Rectal smooth muscle tissue (tissue), 1 donor: ENCODE measurements at regions not wholly inside any gene's neighbourhood (a gene's known extent, or its start where the extent isn't known, plus 50 kb on each side); places are given as distances from the start of the nearest gene placed in this dataset.
"Not testable (repeated sequence)": the region's sequence is repeated elsewhere in the genome, so short reads cannot be mapped to it uniquely, and the experiment has no call there.

Source experiments
- H3K27ac ChIP-seq: one replicate; pipeline ENCODE4 v1.7.0; 2013; ENCODE audit warnings: low read depth, low read length, inconsistent platforms
- H3K27me3 ChIP-seq: one replicate; pipeline ENCODE4 v1.7.0; 2013; ENCODE audit warnings: low read length; ENCODE audit not compliant: control insufficient read depth, insufficient read depth
- H3K36me3 ChIP-seq: one replicate; pipeline ENCODE4 v1.7.0; 2013; ENCODE audit warnings: low read length; ENCODE audit not compliant: control insufficient read depth, insufficient read depth
- H3K4me1 ChIP-seq: one replicate; pipeline ENCODE4 v1.7.0; 2013; ENCODE audit warnings: low read length; ENCODE audit not compliant: control insufficient read depth, insufficient read depth
- H3K4me3 ChIP-seq: one replicate; pipeline ENCODE4 v1.7.0; 2013; ENCODE audit warnings: low read length
- H3K9ac ChIP-seq: one replicate; pipeline ENCODE4 v1.7.0; 2013; ENCODE audit warnings: low read length

DNA sequence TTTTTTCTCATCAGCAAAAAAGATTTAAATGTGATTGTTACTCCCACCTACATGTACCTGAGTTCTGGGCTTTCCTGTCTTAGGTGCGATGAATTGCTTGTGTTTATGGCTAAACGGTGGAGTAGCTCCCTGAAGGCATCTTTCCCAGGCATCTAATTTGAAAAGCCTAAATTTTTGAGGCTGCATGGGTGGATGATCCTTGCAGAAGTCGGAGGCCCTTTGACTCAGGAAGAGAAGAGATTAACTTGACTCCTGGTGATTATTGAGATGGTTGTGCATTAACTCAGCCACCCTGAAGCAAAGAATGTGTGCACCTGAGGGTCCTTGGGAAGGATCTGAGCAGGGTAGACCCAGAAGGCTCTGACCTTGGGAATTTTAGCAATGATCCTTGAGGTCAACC is 155.6 kb upstream of the SEMA3C start:
- Histone ChIP-seq H3K4me1 (no peaks in the 10 kb centered on the region), H3K4me3 (no peak overlapping the region), H3K27ac (no peak overlapping the region), H3K9ac (no peak overlapping the region), H3K27me3 (no peaks in the 10 kb centered on the region), H3K36me3 (no peaks in the 10 kb centered on the region)

DNA sequence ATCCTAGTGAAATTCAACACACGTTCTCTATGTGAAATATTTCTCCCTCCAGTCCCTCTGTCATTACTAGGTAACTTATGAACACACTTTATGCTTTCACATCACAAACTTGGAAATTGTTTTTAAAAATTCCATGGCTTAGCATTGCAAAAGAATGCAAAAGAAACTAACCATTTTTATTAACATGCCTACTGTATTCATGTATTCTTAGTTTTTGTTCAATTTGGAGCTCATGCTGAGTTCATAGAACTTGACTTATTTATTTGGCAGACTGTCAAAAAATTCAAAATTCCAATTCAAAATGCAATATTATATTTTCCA is 155.0 kb upstream of the SEMA3C start:
- H3K4me3 ChIP-seq: no peak overlapping the region
- no peaks in the 10 kb centered on the region for H3K27me3 ChIP-seq
- H3K4me1 ChIP-seq: no peaks in the 10 kb centered on the region
- no peaks in the 10 kb centered on the region for H3K36me3 ChIP-seq
- H3K27ac ChIP-seq: no peak overlapping the region
- no peak overlapping the region for H3K9ac ChIP-seq

- no peak overlapping the region for H3K27ac ChIP-seq
- no peak overlapping the region for H3K9ac ChIP-seq
- no peaks in the 10 kb centered on the region for H3K4me1 ChIP-seq
- H3K36me3 ChIP-seq: no peaks in the 10 kb centered on the region
- no peaks in the 10 kb centered on the region for H3K27me3 ChIP-seq
- no peak overlapping the region for H3K4me3 ChIP-seq
Measured at GRCh38 chr7:81070956-81071355, 152.1 kb upstream of the SEMA3C start.

DNA sequence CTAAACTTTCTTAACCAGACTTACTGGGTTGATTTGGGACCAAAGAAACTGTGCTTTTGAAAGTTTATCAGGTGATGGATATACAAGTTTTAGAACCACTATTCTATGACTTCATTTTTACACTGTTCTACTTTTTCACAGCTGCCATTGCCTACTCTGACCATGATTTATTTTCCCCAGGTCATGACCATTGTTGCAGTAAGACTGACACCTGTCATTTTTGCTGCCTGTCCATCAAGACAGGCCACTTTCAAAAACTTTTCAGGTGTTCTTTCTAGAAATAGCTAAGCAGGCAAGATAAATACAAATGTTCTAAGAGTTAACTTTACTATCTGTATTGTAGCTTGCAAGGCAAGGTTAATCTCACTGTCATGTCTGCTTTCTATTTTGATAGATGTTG is 147.9 kb upstream of the SEMA3C start:
- H3K27me3 ChIP-seq: no peaks in the 10 kb centered on the region
- peaks cover 2% of the 10 kb centered on the region for H3K4me1 ChIP-seq
- H3K36me3 ChIP-seq: no peaks in the 10 kb centered on the region
- no peak overlapping the region for H3K9ac ChIP-seq
- no peak overlapping the region for H3K4me3 ChIP-seq
- no peak overlapping the region for H3K27ac ChIP-seq

DNA sequence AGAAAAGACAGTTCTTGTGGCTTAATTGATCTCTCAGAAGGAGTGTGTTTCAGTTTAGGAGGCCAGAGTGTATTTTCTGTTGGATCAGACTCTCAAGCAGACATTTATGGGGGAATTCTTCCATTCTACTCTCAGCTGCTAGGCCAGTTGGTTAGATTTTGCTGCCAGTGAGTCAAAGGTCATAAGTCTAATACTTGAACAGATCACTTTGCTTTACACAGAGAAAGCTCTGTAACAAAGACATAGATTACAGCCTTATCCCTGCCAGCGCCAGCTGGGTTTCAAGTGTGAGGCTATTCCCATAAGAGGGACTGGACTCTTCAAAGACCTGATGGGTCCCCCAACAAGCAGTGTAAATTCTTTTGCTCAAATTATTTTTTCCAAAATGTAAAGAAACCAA is 145.6 kb upstream of the SEMA3C start:
- Histone ChIP-seq H3K9ac (no peak overlapping the region), H3K27ac (no peak overlapping the region), H3K4me3 (no peak overlapping the region), H3K4me1 (peaks cover 2% of the 10 kb centered on the region), H3K27me3 (no peaks in the 10 kb centered on the region), H3K36me3 (no peaks in the 10 kb centered on the region)

- H3K4me3 ChIP-seq: no peak overlapping the region
- peaks cover 2% of the 10 kb centered on the region for H3K4me1 ChIP-seq
- no peak overlapping the region for H3K27ac ChIP-seq
- H3K9ac ChIP-seq: no peak overlapping the region
- no peaks in the 10 kb centered on the region for H3K36me3 ChIP-seq
- no peaks in the 10 kb centered on the region for H3K27me3 ChIP-seq
Measured at GRCh38 chr7:81062755-81063154, 143.9 kb upstream of the SEMA3C start.

DNA sequence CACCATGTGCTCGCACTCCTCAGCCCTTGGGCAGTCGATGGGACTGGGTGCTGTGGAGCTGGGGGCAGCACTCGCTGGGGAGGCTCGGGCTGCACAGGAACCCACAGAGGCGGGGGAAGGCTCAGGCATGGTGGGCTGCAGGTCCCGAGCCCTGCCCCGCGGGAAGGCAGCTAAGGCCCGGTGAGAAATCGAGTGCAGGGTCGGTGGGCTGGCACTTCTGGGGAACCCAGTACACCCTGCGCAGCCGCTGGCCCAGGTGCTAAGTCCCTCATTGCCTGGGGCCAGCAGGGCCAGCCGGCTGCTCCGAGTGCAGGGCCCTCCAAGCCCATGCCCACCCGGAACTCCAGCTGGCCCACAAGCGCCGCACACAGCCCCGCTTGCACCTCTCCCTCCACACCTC is 138.6 kb upstream of the SEMA3C start:
- H3K4me3 ChIP-seq, H3K4me1 ChIP-seq, H3K27ac ChIP-seq, H3K27me3 ChIP-seq, H3K9ac ChIP-seq, H3K36me3 ChIP-seq: not testable (repeated sequence)

DNA sequence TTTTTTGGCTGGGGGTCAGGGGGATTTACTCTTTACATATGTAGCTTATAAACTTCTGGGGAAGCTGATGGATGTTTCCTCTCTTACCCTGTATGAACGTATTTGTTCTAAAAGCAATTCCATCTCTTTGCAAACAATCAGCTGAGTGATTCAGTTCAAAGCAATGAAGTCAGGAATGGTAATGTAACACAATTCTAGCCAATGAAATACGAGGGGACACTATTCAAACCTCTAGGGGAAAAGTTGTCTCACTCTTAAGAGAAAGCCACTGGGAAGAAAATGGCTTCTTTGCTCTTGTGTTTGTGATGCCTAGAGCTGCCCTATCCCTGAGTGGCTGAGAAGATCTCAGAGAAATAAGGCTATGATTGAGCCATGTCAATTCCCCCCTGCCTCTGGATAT is 134.8 kb upstream of the SEMA3C start:
- H3K4me3 ChIP-seq: no peak overlapping the region
- H3K4me1 ChIP-seq: no peaks in the 10 kb centered on the region
- no peak overlapping the region for H3K27ac ChIP-seq
- no peaks in the 10 kb centered on the region for H3K36me3 ChIP-seq
- H3K27me3 ChIP-seq: no peaks in the 10 kb centered on the region
- no peak overlapping the region for H3K9ac ChIP-seq

DNA sequence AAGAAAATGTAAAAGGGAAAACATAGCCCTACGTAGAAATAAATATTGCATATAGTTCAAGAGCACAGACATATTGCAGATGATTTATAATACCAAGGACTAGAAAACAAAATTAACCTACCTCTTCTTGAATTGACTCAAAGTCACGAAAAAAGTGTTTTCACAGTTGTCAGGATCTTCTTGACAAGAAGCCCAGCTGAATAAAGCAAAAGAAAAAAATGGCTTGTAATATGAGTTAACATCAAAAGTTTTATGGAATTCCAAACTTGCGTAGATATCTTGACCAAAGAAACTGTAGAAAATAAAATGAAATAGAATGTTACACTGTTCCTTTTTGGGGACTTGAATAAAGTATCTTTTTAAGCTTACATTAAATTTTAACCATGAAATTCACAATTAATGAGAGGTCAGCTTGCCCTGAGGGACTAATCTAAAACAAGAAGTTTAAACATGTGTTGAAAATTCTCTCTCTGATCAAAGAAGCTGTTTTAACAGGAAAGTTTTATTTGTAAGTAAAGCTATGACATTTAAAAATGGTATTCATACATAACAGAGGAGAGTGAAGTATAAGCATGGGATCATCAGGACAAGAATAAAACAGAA is 133.1 kb upstream of the SEMA3C start:
- H3K4me1 ChIP-seq: no peaks in the 10 kb centered on the region
- H3K36me3 ChIP-seq: no peaks in the 10 kb centered on the region
- no peak overlapping the region for H3K27ac ChIP-seq
- H3K4me3 ChIP-seq: no peak overlapping the region
- no peak overlapping the region for H3K9ac ChIP-seq
- H3K27me3 ChIP-seq: no peaks in the 10 kb centered on the region

GRCh38 chr7:81045491-81046030 is 126.7 kb upstream of the SEMA3C start:
- Histone ChIP-seq H3K9ac (no peak overlapping the region), H3K36me3 (no peaks in the 10 kb centered on the region), H3K4me3 (no peak overlapping the region), H3K27ac (no peak overlapping the region), H3K4me1 (no peaks in the 10 kb centered on the region), H3K27me3 (no peaks in the 10 kb centered on the region)

DNA sequence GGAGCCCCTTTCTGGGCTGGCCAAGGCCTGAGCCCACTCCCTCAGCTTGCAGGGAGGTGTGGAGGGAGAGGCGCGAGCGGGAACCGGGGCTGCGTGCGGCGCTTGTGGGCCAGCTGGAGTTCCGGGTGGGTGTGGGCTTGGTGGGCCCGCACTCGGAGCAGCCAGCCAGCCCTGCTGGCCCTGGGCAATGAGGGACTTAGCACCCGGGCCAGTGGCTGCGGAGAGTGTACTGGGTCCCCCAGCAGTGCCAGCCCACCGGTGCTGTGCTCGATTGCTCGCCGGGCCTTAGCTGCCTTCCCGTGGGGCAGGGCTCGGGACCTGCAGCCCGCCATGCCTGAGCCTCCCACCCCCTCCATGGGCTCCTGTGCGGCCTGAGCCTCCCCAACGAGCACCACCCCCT is 123.8 kb upstream of the SEMA3C start:
- not testable (repeated sequence) for H3K4me1 ChIP-seq, H3K9ac ChIP-seq, H3K27ac ChIP-seq, H3K4me3 ChIP-seq, H3K27me3 ChIP-seq, H3K36me3 ChIP-seq

DNA sequence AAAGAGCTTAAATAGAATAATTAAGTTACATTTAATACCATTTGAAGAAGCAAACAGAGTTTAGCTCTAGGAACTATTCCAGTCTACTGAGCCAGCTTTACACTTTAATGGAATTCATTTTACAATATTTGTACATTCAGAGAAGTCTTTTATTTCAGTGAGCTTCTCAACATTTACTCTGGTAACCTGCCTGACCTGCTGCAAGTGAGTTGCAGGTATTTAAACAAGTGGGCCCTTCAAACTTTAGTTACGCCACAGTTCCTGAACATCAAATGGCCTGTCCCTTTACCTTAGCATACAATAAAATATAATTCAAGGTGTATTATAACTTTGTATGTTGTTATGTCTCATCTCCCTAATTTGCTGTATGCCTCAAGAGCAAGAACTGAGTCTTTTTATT is 121.6 kb upstream of the SEMA3C start:
- Histone ChIP-seq H3K9ac (no peak overlapping the region), H3K27me3 (no peaks in the 10 kb centered on the region), H3K36me3 (no peaks in the 10 kb centered on the region), H3K4me1 (no peaks in the 10 kb centered on the region), H3K4me3 (no peak overlapping the region), H3K27ac (no peak overlapping the region)

DNA sequence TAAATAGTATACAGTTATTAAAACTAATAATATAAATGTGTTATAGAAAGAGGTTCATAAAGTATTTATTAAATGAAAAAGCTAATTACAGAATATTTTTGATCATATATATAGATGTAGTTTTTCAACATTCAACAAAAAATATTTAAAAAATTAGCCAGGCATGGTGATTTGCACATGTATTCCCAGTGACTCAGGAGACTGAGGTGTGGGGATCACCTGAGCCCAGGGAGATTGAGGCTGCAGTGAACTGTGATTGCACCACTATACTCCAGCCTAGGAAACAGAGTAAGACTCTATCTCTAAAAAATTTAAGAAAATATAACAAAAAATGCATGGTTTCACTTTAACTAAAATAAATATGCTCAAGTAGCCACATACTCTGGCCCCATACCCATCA is 118.0 kb upstream of the SEMA3C start:
- no peaks in the 10 kb centered on the region for H3K36me3 ChIP-seq
- H3K4me1 ChIP-seq: no peaks in the 10 kb centered on the region
- H3K9ac ChIP-seq: no peak overlapping the region
- H3K4me3 ChIP-seq: no peak overlapping the region
- no peaks in the 10 kb centered on the region for H3K27me3 ChIP-seq
- H3K27ac ChIP-seq: no peak overlapping the region
